GM18858 (cell line): ENCODE measurements at regions not wholly inside any gene's neighbourhood (a gene's known extent, or its start where the extent isn't known, plus 50 kb on each side); places are given as distances from the start of the nearest gene placed in this dataset.

ENCODE experiments used
- ATAC-seq: cut with Tn5 transposase; IDR thresholded peaks from one replicate; pipeline ENCODE4 v1.9.1; 2021; ENCODE audit not compliant: unreplicated experiment

DNA sequence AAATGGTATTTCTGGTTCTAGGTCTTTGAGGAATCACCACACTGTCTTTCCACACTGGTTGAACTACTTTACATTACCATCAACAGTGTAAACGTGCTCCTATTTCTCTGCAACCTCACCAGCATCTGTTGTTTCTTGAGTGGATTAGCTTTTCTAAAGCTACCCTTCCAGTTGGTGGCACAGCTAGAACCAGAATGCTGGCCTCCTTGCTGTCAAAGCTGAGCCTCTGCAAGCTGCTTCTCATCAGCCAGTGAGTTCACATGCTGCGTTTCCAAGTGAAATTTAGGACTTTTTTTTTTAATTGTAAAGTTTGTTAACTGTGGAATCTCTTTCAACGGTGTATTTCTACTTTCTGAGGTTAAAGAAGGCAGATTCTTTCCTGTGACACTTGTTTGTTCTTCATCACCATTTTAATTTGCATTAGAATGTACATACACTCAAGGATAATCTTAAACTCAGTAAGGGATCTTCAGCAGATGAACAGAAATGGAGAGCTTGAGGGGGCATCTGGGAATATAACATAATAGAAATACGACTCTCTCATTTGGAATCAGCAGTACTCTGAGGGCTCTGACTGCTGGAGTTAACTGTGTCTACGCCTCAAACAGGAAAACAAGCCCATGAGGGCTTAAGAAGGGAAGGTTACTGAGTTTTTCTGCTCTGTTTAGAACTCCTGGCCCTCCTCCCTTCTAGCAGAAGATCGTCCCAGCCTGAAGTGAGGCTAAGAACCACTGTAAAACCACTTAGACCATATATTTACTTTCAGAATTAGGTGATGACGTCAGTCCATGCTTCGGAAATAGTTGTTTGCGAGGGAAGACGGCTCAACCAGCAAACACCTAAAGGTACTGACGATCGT is 148.4 kb upstream of the FAM20A start:
- ATAC-seq, result no peak

DNA sequence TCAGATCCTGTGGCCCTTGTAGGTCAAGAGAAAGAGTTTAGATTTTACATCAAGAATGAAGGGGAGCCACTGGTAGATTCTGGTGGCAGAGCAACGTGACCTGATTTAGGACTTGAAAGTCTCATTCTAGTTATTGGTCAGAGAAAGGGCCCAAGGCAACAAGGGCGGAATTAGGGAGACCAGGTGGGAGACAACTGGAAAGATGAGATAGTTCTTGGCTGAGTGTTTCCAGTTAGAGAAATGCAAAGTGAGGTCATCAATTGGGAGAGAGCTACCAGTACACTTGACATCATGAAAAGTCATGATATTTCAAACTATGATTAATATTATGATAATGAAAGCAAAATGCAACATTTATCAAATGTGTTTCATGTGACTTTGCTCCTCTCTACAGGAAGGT is 147.2 kb upstream of the FAM20A start:
- ATAC-seq, result no peak

DNA sequence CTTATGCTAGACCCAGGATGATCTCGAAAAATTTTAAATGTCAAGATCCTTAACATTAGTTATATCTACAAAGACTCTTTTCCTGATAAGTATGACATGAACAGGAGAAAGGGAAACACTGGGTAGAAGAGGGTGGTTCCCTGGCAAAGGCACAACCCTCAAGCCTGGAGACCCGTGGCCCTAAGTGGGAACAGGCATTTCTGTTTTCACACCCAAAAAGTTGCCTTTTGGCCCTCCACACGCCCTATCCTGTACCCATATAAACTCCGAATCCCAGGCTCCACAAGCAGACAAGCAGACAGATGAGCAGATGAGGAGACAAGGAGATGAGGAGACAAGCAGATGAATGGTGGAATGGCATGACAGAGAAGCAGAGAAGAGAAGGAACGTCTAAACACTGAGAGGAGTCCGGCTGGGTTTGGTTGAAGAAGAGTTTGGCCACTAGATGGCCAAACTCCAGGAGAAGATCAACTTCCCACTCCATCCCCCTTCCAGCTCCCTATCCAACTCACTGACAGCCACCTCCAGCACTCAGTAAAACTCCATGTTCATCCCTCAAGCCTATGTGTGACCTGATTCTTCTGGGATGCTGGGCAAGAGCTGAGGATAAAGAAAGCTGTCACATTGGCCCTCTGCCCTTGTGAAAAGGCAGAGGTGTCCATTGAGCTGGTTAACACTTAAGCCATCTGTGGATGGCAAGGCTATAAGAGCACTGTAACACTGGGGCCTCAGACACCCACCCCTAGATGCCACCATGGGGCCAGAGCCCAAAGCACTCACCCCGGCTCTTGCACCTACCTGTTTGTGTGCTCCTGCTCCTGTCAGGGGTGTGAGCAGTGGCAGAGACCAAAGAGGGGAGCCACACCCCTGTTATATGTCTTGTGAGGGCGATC is 139.6 kb upstream of the FAM20A start:
- ATAC-seq, result no peak

DNA sequence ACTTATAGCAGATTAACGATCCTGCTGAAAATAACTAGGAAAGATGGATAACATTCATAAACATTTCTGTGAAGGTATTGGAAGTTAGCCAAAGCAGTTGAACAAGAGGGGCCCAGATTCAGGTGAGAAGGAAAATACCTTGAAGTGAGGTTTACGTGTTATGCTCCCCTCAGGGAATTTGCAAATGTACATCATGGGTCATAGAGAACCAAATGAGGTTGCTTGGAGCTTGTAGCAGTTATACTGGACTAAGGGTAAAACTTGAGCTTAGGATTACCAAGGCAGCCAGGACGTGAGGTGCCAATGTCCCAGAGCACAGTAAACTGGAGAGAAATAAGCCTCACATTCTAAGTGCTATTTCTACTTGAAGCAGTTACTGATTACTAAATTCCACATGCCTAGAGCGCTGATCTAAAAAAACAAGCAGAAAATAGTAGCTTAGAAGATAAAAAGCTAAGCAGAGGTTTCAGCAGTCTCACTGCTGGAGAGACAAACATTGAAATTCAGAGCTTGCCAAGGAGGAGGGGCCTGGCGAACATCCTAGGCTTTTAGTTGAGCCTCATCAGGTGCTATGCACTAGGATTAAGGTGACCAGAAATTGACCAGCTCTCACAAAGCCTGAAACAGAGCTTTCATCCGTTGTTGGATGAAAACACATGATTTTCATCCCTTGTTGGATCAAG is 136.7 kb upstream of the FAM20A start:
- no peak for ATAC-seq

DNA sequence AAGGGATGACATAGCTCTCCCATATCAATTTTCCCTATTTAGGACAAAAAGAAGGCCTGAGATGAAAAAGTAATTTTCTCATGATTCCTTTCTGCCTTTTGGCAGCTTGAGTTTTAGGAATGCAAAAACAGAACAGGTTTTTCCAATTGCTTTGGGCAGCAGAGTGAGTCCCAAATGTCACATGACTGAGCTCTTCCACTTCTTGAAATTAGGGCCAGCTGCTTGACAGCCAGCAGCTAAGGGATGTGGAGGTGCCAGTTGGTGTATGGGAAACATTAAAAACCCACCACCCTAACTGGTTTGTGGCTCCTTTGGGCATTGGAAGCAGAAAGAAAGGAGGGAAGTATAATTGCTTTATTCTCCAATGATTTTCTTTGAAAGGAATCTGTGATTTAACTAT is 133.8 kb upstream of the FAM20A start:
- no peak for ATAC-seq

DNA sequence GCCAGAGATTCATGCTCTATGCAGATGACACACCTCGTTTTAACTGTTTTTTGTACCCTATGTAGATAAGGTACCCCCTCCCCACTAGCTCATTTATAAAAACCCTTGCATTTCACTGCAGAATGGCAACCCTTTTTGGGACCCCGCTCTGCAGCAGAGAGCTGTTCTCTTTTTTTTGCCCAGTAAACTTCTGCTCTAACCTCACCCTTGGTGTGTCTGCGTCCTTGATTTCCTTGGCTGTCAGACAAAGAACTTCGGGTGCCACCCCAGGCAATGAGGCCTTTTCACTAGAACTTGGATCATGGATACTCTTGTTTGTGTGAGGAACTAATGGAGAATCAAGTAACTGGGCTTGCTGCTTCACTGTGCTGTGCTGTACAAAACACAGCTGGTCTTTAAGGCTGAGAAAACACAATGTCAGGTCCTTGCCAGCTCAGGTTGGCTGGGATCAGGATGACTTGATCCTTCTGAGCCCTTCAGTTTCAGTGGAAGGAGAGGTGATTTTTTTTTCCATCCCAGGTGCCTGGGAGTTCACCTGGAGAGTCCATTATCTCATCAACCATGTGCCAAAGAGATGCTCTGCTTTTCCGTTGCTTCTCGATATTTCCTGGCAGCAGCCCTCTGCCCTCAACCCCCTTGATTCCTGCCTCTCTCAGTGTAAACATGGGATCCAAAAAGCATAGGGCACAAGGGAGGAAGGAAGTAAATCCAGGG is 133.2 kb upstream of the FAM20A start:
- ATAC-seq, result no peak

DNA sequence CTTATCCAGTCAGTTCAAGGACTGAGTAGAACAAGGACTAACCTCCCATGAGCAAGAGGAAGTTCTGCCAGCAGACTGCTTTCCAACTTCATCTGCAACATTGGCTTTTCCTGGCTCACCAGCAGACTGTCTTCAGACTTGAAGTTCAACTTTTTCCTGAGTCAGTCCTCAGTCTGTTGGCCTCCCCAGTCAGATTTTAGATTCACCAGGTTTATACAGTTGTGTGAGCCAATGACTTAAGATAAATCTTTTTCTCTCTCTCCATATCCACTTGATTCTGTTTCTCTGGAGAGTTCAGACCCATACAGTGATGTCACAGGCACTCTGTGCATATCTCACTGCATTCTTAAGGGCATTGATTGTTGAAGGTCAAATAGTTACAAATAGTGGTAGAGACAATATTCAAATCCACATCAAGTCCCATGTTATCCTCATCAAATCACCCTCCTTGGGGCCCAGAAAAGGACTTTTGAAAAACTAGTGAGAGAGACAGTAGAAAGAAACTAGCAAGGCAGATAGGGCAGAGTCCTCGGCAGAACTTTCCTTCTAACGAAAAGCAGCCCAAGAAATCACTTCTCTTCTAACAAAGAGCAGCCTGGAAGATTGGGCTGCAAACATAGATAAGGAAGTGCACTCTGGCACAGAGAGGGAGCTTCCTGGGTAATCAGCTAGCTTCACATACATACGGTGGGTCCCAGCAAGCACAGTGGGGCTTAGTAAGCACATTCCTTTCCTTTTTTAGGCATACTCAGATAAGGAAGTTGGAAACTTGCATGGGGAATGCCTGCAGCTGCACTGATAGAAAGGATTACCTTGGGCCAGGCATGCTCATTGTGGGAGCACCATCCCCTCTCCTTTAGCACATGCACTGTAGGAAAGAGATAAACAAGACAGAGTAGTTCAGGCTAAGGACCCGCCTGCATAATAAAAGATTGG is 132.3 kb upstream of the FAM20A start:
- ATAC-seq, result no peak

DNA sequence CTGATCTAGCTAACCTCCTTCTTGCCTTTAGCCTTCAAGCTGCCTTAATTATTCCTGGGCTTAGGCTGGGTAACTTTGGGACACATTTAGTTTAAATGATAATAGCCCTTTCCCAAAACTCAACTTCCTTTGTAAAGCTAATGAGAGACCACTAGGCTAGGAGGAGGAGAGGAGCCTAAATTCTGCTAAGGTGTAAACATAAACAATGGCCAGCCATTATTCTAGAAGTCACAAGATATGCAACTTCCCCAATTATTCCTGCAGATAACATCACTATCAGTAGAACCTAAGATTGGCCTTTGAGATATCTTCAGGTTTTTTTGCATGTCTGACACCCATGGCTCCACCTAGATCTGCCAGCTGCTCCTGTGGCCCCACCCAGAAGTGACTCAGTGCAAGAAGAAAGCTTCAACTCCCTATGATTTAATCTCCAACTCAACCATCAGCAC is 131.2 kb upstream of the FAM20A start:
- ATAC-seq, result no peak

DNA sequence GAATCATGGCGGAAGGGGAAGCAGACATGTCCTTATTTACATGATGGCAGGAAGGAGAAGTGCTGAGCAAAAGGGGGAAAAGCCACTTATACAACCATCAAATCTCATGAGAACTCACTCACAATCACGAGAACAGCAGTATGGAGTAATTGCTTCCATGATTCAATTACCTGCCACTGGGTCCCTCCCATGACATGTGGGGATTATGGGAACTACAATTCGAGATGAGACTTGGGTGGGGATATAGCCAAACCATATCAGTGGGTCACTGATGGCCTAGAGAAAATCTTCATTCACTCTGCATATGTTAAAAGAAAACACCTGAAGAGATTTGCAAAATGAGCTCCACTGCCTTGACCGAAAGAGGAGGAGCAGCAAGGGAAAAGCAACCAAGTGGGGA is 130.3 kb upstream of the FAM20A start:
- ATAC-seq, result no peak

DNA sequence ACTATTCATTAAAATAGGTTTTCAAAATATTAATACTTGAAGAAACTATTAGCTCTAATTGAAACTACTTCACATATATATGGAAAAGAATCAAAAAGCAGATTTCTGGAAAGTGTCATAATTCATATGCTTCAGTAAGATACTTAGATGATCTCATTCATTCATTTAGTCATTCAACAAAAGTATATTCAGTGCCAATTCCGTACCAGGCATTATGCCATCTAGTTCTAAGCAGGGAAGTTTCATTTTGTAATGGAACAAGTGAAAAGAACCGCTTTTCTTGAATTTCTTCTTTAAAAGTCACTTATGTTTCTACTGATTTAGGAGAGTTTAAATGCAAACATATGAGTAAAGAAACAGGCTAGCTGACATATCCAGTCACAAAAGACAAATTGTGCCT is 118.3 kb upstream of the FAM20A start:
- no peak for ATAC-seq

DNA sequence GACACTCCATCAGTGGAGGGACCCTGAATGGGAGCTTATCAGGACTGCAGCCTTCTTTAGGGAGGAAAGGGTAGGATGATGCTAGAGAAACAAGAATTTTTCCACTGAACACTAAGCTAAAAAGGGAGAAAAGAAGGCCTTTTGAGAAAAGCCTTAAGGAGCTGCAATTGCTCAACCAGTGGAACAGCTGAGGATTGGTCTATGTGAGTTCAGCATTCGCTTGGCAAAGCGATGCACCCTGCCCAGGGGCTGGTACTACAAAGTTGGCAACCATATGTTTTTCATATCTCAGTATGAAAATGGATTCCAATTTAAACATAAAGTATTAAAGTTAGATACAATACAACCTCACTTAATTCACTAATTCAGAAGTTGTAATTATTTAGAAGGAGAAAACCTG is 117.8 kb upstream of the FAM20A start:
- ATAC-seq, result no peak

DNA sequence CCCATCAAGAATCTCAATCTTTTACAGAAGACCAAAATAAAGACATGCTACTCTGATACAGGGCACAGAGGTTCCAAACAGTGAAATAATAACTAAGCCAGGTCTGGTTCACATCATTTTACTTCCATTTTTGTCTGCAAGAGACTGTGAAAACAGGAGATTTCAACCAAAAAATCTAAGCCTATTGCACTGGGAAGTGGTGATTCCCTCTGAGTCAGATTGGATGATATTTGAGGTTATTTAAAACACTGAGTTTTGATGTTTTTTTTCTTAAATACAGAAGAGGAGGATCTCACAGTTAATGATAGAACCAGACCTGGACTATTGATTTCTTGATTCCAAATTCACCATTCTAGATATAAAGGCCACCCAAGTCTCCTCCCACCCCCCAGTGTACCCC is 117.3 kb upstream of the FAM20A start:
- no peak for ATAC-seq

DNA sequence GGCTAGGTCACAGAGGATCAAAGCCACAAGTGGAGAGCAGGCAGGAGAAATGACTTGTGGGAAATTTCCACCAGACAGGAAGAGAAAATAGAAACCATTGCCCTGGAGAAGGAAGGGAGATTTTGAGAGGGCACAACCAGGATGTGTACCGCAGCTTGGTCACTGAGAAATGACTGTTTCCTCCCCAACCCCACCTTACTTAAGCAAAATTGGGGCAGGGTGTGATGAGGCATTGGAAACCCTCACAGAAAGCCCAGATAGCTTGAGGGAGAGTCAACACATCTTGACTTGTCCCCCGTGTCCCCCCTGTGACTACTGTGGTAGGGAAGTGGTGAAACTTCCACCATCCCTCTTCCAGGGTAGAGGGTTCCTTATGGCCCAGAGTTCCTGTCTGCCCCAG is 113.5 kb upstream of the FAM20A start:
- ATAC-seq, result no peak

DNA sequence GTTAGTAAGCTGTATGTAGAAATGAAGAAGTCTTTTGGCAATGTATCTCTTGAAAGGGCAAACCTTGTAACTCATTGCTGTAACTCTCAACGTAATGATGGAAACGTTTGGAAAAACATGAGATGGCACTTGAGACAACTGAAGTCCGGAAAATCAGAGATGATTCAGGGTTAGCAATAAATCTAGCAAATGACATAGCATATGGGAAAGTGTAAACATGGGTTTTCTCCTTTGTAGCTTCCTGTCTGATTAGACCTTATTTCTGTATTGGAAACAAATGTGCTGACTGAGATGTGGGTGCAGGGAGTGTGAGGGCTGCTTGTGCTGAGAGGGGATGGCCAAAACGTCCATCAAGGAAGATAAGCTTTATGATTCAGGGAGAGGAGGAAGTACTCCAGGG is 110.7 kb upstream of the FAM20A start:
- no peak for ATAC-seq

DNA sequence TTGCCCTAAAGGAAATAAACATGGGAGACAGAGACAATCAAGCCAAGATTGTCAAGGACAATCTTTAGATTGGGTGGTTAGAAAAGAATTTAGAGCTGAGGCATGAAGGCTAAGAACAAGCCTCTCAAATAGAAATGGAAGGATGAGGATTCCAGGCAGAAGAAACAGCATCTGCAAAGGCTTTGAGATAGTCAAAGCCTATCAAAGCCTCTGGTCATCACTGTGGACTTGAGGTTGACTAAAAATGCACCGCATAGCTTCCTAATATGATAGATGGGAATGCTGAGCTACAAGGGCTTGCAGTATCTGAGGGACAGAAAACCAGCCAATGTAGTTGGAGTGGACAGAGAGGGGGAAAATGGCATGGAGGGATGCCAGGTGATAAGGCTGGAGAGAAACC is 109.8 kb upstream of the FAM20A start:
- ATAC-seq, result no peak

DNA sequence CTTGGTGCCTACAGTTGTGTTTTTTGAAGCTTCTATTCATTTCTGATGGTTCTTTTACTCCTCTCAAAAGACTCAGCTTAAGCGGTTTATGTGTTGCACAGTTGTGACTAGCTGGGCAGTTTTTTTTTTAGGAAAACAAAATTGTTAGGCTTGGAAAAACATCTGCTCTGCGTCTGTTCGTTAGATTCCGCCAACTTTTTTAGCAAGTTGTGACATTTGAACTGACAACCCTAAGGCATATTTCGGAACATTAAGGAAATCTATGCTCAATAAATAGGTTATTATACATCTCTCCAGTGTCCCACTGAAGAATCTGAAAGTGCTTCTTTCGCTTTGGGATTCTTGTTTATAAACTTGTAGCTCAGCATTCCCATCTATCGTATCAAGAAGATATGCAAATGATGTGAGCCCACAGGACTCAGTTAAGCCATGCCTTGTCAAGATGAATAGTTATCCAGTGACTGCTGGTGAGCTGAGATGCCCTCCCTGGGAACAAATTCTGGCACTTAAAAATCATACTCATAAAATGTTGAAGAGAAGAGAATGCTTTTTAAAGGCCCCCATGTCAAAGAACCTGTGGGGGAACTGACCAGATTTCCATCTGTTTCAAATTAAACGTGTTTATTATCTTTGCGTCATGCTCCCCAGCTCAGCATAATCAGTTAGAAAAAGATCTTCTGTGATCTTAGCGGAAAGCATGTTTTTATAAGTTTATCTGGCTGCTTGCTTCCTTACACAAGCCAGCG is 109.0 kb upstream of the FAM20A start:
- ATAC-seq, result no peak

DNA sequence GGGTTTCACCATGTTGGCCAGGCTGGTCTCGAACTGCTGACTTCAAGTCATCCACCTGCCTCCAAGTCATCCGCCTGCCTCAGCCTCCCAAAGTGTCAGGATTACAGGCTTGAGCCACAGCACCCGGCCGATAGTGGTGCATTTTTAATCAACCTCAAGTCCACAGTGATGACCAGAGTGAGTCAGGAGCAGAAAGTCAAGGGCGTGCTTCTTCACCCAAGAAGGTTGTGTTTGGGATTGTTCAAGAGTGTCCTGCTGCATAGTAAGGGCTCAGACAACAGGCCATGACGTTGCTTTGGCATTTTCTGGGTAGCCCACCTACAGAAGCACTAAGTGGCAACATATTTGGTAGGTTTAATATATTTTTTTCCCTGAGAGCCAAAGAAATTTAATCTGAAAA is 108.3 kb upstream of the FAM20A start:
- no peak for ATAC-seq

DNA sequence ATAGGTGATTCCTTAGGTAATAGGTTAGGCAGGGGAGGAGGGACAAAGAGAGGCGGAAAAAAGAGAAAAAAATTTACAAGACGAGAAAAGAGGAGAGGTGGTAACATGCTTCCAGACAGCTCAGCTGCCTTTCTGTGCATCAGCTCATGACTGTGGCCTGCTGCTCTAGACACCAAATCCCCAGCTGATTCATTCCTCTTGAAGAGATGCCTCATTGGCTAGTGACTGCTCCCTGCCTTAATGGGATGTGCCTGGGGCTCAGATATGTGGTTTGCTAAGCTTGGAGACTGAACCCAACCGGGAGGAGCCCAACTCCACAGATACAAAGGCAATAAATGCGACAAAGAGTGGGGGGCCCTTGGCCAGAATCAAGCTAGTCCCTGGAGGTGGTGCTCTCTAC is 105.9 kb upstream of the FAM20A start:
- no peak for ATAC-seq

DNA sequence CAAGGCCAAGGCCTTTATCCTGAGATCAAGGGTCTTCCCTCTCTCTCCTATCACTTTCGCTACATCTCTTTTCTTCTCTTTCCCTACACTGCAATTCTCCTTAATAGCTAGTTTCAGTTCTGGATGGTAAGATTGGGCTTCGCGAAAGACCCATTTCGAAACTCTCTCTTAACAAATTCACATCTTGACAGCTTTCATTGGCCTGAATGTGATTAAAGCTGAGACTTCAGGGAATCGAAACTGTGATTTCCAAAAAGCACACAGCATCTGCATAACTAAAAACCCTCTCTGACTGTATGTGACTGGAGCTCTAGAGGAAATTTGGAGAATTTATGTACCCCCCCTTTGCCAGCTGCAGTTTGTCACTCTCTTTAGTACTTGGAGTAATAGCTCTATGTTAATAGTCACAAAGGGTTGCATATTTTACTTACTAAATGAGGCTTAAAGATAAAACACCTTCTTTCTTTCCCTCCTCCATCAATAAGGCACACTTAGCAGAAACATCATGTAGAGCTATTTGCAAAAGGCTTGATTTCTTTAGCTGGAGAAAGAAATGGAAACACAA is 105.3 kb upstream of the FAM20A start:
- no peak for ATAC-seq
